ENCODE measurements at regions not wholly inside any gene's neighbourhood (a gene's known extent, or its start where the extent isn't known, plus 50 kb on each side); places are given as distances from the start of the nearest gene placed in this dataset.

- no peak for DNase-seq (ENCODE audit: low read depth, low spot score)
Measured at GRCh38 chr14:97393244-97393643, 596.1 kb downstream of the VRK1 start.

GRCh38 chr14:97395068-97395467 lies 597.9 kb downstream of the VRK1 start:
- no peak for DNase-seq (ENCODE audit: low read depth, low spot score)

- no peak for DNase-seq (ENCODE audit: low read depth, low spot score)
Measured at GRCh38 chr14:97401714-97402113, 604.5 kb downstream of the VRK1 start.

GRCh38 chr14:97402279-97402678 lies 605.1 kb downstream of the VRK1 start:
- no peak for DNase-seq (ENCODE audit: low read depth, low spot score)

GRCh38 chr14:97407701-97408407 lies 610.7 kb downstream of the VRK1 start:
- DNase-seq (ENCODE audit: low read depth, low spot score): no peak

- DNase-seq (ENCODE audit: low read depth, low spot score): no peak
Measured at GRCh38 chr14:97408503-97408902, 611.3 kb downstream of the VRK1 start.

GRCh38 chr14:97408937-97409815 lies 612.0 kb downstream of the VRK1 start:
- DNase-seq (ENCODE audit: low read depth, low spot score): peak; percentile 4

- no peak for DNase-seq (ENCODE audit: low read depth, low spot score)
Measured at GRCh38 chr14:97410667-97411620, 613.8 kb downstream of the VRK1 start.

- DNase-seq (ENCODE audit: low read depth, low spot score): no peak
Measured at GRCh38 chr14:97411938-97412612, 614.9 kb downstream of the VRK1 start.

GRCh38 chr14:97413022-97413539 lies 615.9 kb downstream of the VRK1 start:
- no peak for DNase-seq (ENCODE audit: low read depth, low spot score)

GRCh38 chr14:97413966-97414717 lies 617.0 kb downstream of the VRK1 start:
- DNase-seq (ENCODE audit: low read depth, low spot score): no peak

- no peak for DNase-seq (ENCODE audit: low read depth, low spot score)
Measured at GRCh38 chr14:97414718-97415098, 617.5 kb downstream of the VRK1 start.

- no peak for DNase-seq (ENCODE audit: low read depth, low spot score)
Measured at GRCh38 chr14:97415907-97416306, 618.7 kb downstream of the VRK1 start.

- DNase-seq (ENCODE audit: low read depth, low spot score): no peak
Measured at GRCh38 chr14:97416550-97416949, 619.4 kb downstream of the VRK1 start.

GRCh38 chr14:97417331-97417730 lies 620.1 kb downstream of the VRK1 start:
- DNase-seq (ENCODE audit: low read depth, low spot score): no peak

- DNase-seq (ENCODE audit: low read depth, low spot score): no peak
Measured at GRCh38 chr14:97420211-97420610, 623.0 kb downstream of the VRK1 start.

- DNase-seq (ENCODE audit: low read depth, low spot score): no peak
Measured at GRCh38 chr14:97426776-97427175, 629.6 kb downstream of the VRK1 start.

- no peak for DNase-seq (ENCODE audit: low read depth, low spot score)
Measured at GRCh38 chr14:97428808-97429440, 631.7 kb downstream of the VRK1 start.

GRCh38 chr14:97432586-97432985 lies 635.4 kb downstream of the VRK1 start:
- no peak for DNase-seq (ENCODE audit: low read depth, low spot score)
